K562 (cell line): ENCODE measurements at regions not wholly inside any gene's neighbourhood (a gene's known extent, or its start where the extent isn't known, plus 50 kb on each side); places are given as distances from the start of the nearest gene placed in this dataset.

Experiments
- ATAC-seq: fragments of 200-7000 bp; cut with Tn5 transposase; 3 replicates; pipeline ENCODE4 v1.9.1; 2020; ENCODE audit warnings: moderate library complexity
- BruUV-seq: library from RNA; stranded (reverse); fragments of 400-500 nt; replicated peaks from 2 replicates; lab custom pipeline; 2021; lab: Mats Ljungman, UMichigan
- CTCF ChIA-PET: fragments of 300-600 bp; formaldehyde crosslinking; extraction: SDS; loops from one replicate; lab custom pipeline; 2021; ENCODE audit warnings: low intra/inter-chr PET ratio; lab: Yijun Ruan, JAX
- POLR2A ChIA-PET: fragments of 300-600, 350-650 bp; sonication (Branson Sonifier 250); formaldehyde crosslinking; extraction: SDS; loops from one replicate; lab custom pipeline; 2021; ENCODE audit warnings: antibody characterized with exemption, inconsistent platforms; lab: Yijun Ruan, JAX
- DNase-seq, 4 experiments: peaks; one replicate each; pipeline versions ENCODE4 v3.0.0 to v3.0.0-alpha.2; 2011 to 2018; ENCODE audit warnings: low spot score in 3 of 4, mixed read lengths in 3 of 4; ENCODE audit errors: extremely low read depth in 1 of 4
- FAIRE-seq: peaks from 2 replicates; lab custom pipeline; 2011; peaks lifted over from hg19 to GRCh38; lab: Jason Lieb, UNC
- H2AFZ ChIP-seq: 2 replicates; pipeline ENCODE4 v1.6.0; 2011; ENCODE audit warnings: low read depth, low read length, control low read depth, inconsistent platforms
- H3K27ac ChIP-seq: fragments of 200-600 bp; 3 replicates; pipeline ENCODE4 v1.8.0; 2011; ENCODE audit warnings: low read depth, mild to moderate bottlenecking, control low read depth, inconsistent platforms, low read length, moderate library complexity, mixed read lengths; ENCODE audit errors: extremely low read depth
- H3K27me3 ChIP-seq, 2 experiments: fragments of 300-600 bp in 1 of 2; 2 replicates in 1 of 2; 3 replicates in 1 of 2; pipeline versions ENCODE4 v1.6.0 to v1.8.0; 2011; ENCODE audit warnings: inconsistent platforms in 2 of 2, low read length in 2 of 2, mild to moderate bottlenecking in 1 of 2, mixed read lengths in 1 of 2, moderate library complexity in 1 of 2; ENCODE audit not compliant: control insufficient read depth in 2 of 2, insufficient read depth in 2 of 2
- H3K36me3 ChIP-seq: fragments of 300-600 bp; 3 replicates; pipeline ENCODE4 v1.8.0; 2011; ENCODE audit warnings: mild to moderate bottlenecking, low read length, inconsistent platforms; ENCODE audit not compliant: control insufficient read depth, insufficient read depth
- H3K4me1 ChIP-seq, 2 experiments: fragments of 200-600 bp in 1 of 2; replicated peaks in 1 of 2; 2 replicates in 1 of 2; 3 replicates in 1 of 2; pipeline versions ENCODE4 v1.5.1 to v1.8.0; 2011; ENCODE audit warnings: inconsistent platforms in 2 of 2, low read length in 2 of 2, mild to moderate bottlenecking in 1 of 2, mixed read lengths in 1 of 2, moderate library complexity in 1 of 2; ENCODE audit not compliant: control insufficient read depth in 2 of 2, insufficient read depth in 2 of 2
- H3K4me2 ChIP-seq: 2 replicates; pipeline ENCODE4 v1.6.1; 2011; ENCODE audit warnings: low read length, control low read depth, inconsistent platforms, mixed read lengths; ENCODE audit not compliant: insufficient read depth
- H3K4me3 ChIP-seq: fragments of 200-600 bp; sonication (generic), shearing (Covaris generic); 2 replicates; pipeline ENCODE4 v1.5.1; 2016; ENCODE audit warnings: control low read depth, inconsistent platforms
- H3K79me2 ChIP-seq: fragments of 200-600 bp; 3 replicates; pipeline ENCODE4 v1.8.0; 2011; ENCODE audit warnings: low read length, inconsistent platforms; ENCODE audit not compliant: control insufficient read depth, insufficient read depth
- H3K9ac ChIP-seq, 2 experiments: 2 replicates each; pipeline versions ENCODE4 v1.6.0 to v1.6.1; 2011; ENCODE audit warnings: low read depth in 2 of 2, low read length in 2 of 2, control low read depth in 1 of 2, inconsistent platforms in 1 of 2, mild to moderate bottlenecking in 1 of 2, mixed read lengths in 1 of 2; ENCODE audit not compliant: insufficient read depth in 1 of 2
- H3K9me1 ChIP-seq: one replicate; pipeline ENCODE4 v1.6.0; 2011; ENCODE audit warnings: inconsistent platforms, mild to moderate bottlenecking, low read length, moderate library complexity; ENCODE audit not compliant: control insufficient read depth, insufficient read depth
- H3K9me3 ChIP-seq: replicated peaks from 2 replicates; pipeline ENCODE4 v1.5.1; 2011; ENCODE audit warnings: low read depth, low read length, inconsistent platforms; ENCODE audit not compliant: control insufficient read depth, insufficient read depth
- H4K20me1 ChIP-seq: replicated peaks from 2 replicates; pipeline ENCODE4 v1.6.1; 2011; ENCODE audit warnings: low read length, inconsistent platforms, mixed read lengths; ENCODE audit not compliant: control insufficient read depth, insufficient read depth
- EHMT2 ChIP-seq: fragments of 450-650 bp; IDR thresholded peaks from 2 replicates; pipeline ENCODE4 v1.6.1; 2018; ENCODE audit warnings: antibody characterized with exemption
- ELF1 ChIP-seq: fragments of 200-800 bp; sonication (Bioruptor generic); IDR thresholded peaks from 2 replicates; pipeline ENCODE4 v1.6.1; 2016; ENCODE audit warnings: missing genetic modification characterization, missing compliant biosample characterization
- ERF ChIP-seq: fragments of 450-650 bp; formaldehyde crosslinking; IDR thresholded peaks from 2 replicates; pipeline ENCODE4 v1.4.0; 2020; ENCODE audit warnings: mild to moderate bottlenecking, mixed read lengths
- MAZ ChIP-seq, 2 experiments: fragments of 450-650 bp in 1 of 2; sonication (generic) in 1 of 2; formaldehyde crosslinking; IDR thresholded peaks in 1 of 2; conservative IDR thresholded peaks in 1 of 2; 2 replicates each; pipeline versions ENCODE4 v1.4.0 to v1.5.0; 2020; ENCODE audit warnings: mild to moderate bottlenecking in 1 of 2, missing genetic modification reagents in 1 of 2
- MIER1 ChIP-seq: fragments of 450-650 bp; IDR thresholded peaks from 2 replicates; pipeline ENCODE4 v1.6.1; 2016; ENCODE audit warnings: antibody characterized with exemption, mild to moderate bottlenecking, low read depth
- POLR3A ChIP-seq: IDR thresholded peaks from 2 replicates; pipeline ENCODE4 v1.6.1; 2011; ENCODE audit warnings: borderline replicate concordance, mild to moderate bottlenecking, moderate library complexity; ENCODE audit not compliant: insufficient read length, insufficient read depth; ENCODE audit errors: extremely low read depth
- SMARCE1 ChIP-seq: fragments of 450-650 bp; IDR thresholded peaks from 2 replicates; pipeline ENCODE4 v1.7.1; 2016; ENCODE audit warnings: mild to moderate bottlenecking
- ZNF274 ChIP-seq: IDR thresholded peaks from 2 replicates; pipeline ENCODE4 v1.6.1; 2011; ENCODE audit warnings: low read depth, mild to moderate bottlenecking, low read length, moderate library complexity, borderline replicate concordance
- ZNF507 ChIP-seq: conservative IDR thresholded peaks from 2 replicates; pipeline ENCODE4 v1.6.1; 2017; ENCODE audit warnings: missing genetic modification characterization, missing compliant biosample characterization
- WGBS: fragments of 100-300 bp; shearing (Covaris generic); methylation state at CpG from one replicate; pipeline ENCODE4 v1.1.6; 2016; ENCODE audit warnings: low coverage, mixed read lengths; ENCODE audit not compliant: insufficient coverage; ENCODE audit errors: missing lambda C conversion rate; 5-methylcytosine and 5-hydroxymethylcytosine counted together
- in situ Hi-C: fragments of 300-500 bp; cut with MboI; formaldehyde crosslinking; loops from 4 replicates; pipeline ENCODE4 v1.15.0; 2018; ENCODE audit warnings: inconsistent platforms, mixed read lengths
- intact Hi-C: fragments of 100-400 bp; cut with micrococcal nuclease; formaldehyde crosslinking; loops from 2 replicates; pipeline ENCODE4 v1.14.2; 2022
- TF ChIP-seq, protein P1 (sequence below): fragments of 450-650 bp; IDR thresholded peaks from 2 replicates; pipeline ENCODE4 v1.6.1; 2018; ENCODE audit not compliant: partially characterized antibody
- TF ChIP-seq, protein P2 (sequence below): fragments of 250-450 bp; sonication (Bioruptor Pico); IDR thresholded peaks from 2 replicates; pipeline ENCODE4 v1.5.0; 2021; ENCODE audit warnings: mild to moderate bottlenecking, moderate library complexity
- TF ChIP-seq, protein P3 (sequence below): fragments of 450-650 bp; formaldehyde crosslinking; IDR thresholded peaks from 2 replicates; pipeline ENCODE4 v1.4.0; 2020; ENCODE audit warnings: mild to moderate bottlenecking, moderate library complexity
- TF ChIP-seq, protein P4 (sequence below): fragments of 250-450 bp; sonication (Bioruptor Pico); IDR thresholded peaks from 2 replicates; pipeline ENCODE4 v1.8.0; 2022; ENCODE audit warnings: inconsistent platforms

DNA sequence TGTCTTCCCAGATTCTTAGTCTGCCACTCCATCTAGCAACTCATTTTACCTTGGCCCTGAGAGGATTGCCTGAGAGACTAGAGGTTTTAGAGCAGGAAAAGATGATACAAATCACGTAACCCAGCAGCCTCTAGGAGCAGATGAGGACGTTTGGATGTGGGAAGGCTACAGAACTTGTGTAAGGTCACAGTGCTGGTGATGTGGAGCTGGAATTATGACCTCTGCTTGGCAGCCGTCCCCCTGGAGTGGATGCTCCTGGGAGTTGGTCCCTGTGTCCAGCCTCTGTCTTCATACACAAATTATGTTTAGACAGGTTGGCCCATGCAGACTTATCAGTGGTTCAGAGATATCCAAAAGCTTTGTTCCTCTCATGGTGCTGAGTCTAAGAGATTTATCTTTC, 499.0 kb downstream of the EBF1 start:
- Histone ChIP-seq H4K20me1 (no peaks in the 10 kb centered on the region), H3K27me3 (no peaks in the 10 kb centered on the region), H3K9me3 (no peaks in the 10 kb centered on the region), H3K4me2 (no peak overlapping the region), H3K9me1 (no peaks in the 10 kb centered on the region), H3K36me3 (no peaks in the 10 kb centered on the region), H3K4me3 (no peak overlapping the region), H3K4me1 (no peaks in the 10 kb centered on the region), H3K9ac (no peak overlapping the region), H3K79me2 (no peaks in the 10 kb centered on the region), H3K27ac (no peak overlapping the region), H2AFZ (no peak overlapping the region)
- intact Hi-C loops (no loop called here), in situ Hi-C loops (no loop called here)
- FAIRE-seq, result no peak
- no peak for ATAC-seq
- no TSS peak for BruUV-seq
- DNase-seq, result no peak
- 2% methylated on average over 3 of the region's 3 CpGs for WGBS
- CTCF ChIA-PET, result no interaction called here
- POLR2A ChIA-PET, result no interaction called here
- TF ChIP-seq MIER1 (no peak), ZNF274 (no peak), POLR3A (no peak), ZNF507 (no peak), SMARCE1 (no peak), ERF (CRISPR knock-in tag) (no peak), ELF1 (tag) (no peak), MAZ (CRISPR knock-in tag; conservative IDR thresholded peaks at IDR 0.05 in 1 of 2, IDR thresholded peaks at IDR 0.05 in 1 of 2) (no peak), EHMT2 (no peak)
- TF ChIP-seq, protein P1, sequence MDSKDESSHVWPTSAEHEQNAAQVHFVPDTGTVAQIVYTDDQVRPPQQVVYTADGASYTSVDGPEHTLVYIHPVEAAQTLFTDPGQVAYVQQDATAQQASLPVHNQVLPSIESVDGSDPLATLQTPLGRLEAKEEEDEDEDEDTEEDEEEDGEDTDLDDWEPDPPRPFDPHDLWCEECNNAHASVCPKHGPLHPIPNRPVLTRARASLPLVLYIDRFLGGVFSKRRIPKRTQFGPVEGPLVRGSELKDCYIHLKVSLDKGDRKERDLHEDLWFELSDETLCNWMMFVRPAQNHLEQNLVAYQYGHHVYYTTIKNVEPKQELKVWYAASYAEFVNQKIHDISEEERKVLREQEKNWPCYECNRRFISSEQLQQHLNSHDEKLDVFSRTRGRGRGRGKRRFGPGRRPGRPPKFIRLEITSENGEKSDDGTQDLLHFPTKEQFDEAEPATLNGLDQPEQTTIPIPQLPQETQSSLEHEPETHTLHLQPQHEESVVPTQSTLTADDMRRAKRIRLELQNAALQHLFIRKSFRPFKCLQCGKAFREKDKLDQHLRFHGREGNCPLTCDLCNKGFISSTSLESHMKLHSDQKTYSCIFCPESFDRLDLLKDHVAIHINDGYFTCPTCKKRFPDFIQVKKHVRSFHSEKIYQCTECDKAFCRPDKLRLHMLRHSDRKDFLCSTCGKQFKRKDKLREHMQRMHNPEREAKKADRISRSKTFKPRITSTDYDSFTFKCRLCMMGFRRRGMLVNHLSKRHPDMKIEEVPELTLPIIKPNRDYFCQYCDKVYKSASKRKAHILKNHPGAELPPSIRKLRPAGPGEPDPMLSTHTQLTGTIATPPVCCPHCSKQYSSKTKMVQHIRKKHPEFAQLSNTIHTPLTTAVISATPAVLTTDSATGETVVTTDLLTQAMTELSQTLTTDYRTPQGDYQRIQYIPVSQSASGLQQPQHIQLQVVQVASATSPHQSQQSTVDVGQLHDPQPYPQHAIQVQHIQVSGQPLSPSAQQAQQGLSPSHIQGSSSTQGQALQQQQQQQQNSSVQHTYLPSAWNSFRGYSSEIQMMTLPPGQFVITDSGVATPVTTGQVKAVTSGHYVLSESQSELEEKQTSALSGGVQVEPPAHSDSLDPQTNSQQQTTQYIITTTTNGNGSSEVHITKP, result no peak
- TF ChIP-seq, protein P2, sequence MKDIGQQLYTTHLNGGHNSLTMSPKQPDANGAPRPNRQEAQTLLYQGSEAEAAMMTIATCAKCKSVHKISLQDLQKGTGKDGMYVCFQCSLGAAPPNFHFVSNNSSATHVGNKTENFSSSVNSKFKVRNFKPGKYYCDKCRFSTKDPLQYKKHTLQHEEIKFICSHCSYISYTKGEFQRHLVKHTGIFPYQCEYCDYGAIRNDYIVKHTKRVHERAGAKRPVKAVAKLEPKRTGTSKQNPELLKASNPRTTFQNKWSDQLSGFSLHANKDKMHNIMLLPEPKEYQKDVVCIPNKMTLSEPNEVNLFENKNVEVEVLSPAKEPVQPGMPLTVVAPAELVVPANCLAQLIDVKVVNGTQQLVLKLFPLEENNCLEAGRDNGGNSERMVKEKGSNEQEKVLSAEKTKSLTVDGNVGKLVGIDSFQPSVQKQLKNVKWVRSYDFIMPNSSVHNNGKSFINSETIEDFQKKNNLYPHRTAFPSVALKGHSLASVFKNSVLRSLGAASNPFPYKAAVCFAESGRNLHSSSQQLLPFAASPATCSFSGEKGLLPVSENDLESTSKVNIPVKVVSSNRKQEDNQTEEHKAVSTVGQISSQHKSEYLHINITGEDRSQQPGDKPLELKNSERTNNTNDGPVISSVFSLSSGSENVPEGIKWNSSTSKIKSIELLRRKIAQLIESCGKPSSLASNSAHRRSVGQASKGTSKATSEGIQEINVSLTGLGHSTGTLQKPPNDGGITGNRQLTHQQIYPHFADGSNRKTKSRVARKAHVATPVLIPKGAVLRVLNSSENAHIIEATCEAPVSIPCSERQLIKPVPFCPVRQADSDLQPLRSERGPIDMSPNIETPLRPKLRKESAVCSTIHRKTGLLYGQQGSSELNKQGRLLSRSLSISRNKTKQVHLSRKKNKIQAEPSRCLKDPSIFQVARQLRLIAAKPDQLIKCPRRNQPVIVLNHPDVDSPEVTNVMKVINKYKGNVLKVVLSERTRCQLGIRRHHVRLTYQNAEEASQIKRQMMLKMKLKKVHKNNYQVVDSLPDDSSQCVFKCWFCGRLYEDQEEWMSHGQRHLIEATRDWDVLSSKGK (CRISPR knock-in tag), result no peak
- TF ChIP-seq, protein P3, sequence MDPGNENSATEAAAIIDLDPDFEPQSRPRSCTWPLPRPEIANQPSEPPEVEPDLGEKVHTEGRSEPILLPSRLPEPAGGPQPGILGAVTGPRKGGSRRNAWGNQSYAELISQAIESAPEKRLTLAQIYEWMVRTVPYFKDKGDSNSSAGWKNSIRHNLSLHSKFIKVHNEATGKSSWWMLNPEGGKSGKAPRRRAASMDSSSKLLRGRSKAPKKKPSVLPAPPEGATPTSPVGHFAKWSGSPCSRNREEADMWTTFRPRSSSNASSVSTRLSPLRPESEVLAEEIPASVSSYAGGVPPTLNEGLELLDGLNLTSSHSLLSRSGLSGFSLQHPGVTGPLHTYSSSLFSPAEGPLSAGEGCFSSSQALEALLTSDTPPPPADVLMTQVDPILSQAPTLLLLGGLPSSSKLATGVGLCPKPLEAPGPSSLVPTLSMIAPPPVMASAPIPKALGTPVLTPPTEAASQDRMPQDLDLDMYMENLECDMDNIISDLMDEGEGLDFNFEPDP, result no peak
- TF ChIP-seq, protein P4, sequence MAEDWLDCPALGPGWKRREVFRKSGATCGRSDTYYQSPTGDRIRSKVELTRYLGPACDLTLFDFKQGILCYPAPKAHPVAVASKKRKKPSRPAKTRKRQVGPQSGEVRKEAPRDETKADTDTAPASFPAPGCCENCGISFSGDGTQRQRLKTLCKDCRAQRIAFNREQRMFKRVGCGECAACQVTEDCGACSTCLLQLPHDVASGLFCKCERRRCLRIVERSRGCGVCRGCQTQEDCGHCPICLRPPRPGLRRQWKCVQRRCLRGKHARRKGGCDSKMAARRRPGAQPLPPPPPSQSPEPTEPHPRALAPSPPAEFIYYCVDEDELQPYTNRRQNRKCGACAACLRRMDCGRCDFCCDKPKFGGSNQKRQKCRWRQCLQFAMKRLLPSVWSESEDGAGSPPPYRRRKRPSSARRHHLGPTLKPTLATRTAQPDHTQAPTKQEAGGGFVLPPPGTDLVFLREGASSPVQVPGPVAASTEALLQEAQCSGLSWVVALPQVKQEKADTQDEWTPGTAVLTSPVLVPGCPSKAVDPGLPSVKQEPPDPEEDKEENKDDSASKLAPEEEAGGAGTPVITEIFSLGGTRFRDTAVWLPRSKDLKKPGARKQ (CRISPR knock-in tag), result no peak
